ENCODE measurements at regions not wholly inside any gene's neighbourhood (a gene's known extent, or its start where the extent isn't known, plus 50 kb on each side); places are given as distances from the start of the nearest gene placed in this dataset.
"Not testable (repeated sequence)": the region's sequence is repeated elsewhere in the genome, so short reads cannot be mapped to it uniquely, and the experiment has no call there.

- DNase-seq (ENCODE audit: extremely low read depth in 1 of 11, low read depth in 9 of 11, low spot score in 4 of 11): no peak
Observed at GRCh38 chr2:195543063-195543462, 114.0 kb upstream of the SLC39A10 start.

GRCh38 chr2:195542067-195542466 lies 115.0 kb upstream of the SLC39A10 start:
- no peak for DNase-seq (ENCODE audit: extremely low read depth in 1 of 11, low read depth in 9 of 11, low spot score in 4 of 11)

- DNase-seq (ENCODE audit: extremely low read depth in 1 of 11, low read depth in 9 of 11, low spot score in 4 of 11): no peak
Observed at GRCh38 chr2:195538937-195539336, 118.1 kb upstream of the SLC39A10 start.

- DNase-seq (ENCODE audit: extremely low read depth in 1 of 11, low read depth in 9 of 11, low spot score in 4 of 11): no peak
Observed at GRCh38 chr2:195537811-195538210, 119.2 kb upstream of the SLC39A10 start.

GRCh38 chr2:195536906-195537305 lies 120.1 kb upstream of the SLC39A10 start:
- DNase-seq (ENCODE audit: extremely low read depth in 1 of 11, low read depth in 9 of 11, low spot score in 4 of 11): no peak

GRCh38 chr2:195535911-195536522 lies 121.0 kb upstream of the SLC39A10 start:
- no peak for DNase-seq (ENCODE audit: extremely low read depth in 1 of 11, low read depth in 9 of 11, low spot score in 4 of 11)

GRCh38 chr2:195534971-195535370 lies 122.1 kb upstream of the SLC39A10 start:
- no peak for DNase-seq (ENCODE audit: extremely low read depth in 1 of 11, low read depth in 9 of 11, low spot score in 4 of 11)

- peak in 1 of 11 donors; percentile 19 for DNase-seq (ENCODE audit: extremely low read depth in 1 of 11, low read depth in 9 of 11, low spot score in 4 of 11)
Observed at GRCh38 chr2:195533771-195534642, 123.0 kb upstream of the SLC39A10 start.

- no peak for DNase-seq (ENCODE audit: extremely low read depth in 1 of 11, low read depth in 9 of 11, low spot score in 4 of 11)
Observed at GRCh38 chr2:195532628-195533271, 124.3 kb upstream of the SLC39A10 start.

GRCh38 chr2:195532255-195532627 lies 124.8 kb upstream of the SLC39A10 start:
- DNase-seq (ENCODE audit: extremely low read depth in 1 of 11, low read depth in 9 of 11, low spot score in 4 of 11): no peak

- peak in 1 of 11 donors; percentile 9 for DNase-seq (ENCODE audit: extremely low read depth in 1 of 11, low read depth in 9 of 11, low spot score in 4 of 11)
Observed at GRCh38 chr2:195531754-195532153, 125.3 kb upstream of the SLC39A10 start.

- DNase-seq (ENCODE audit: extremely low read depth in 1 of 11, low read depth in 9 of 11, low spot score in 4 of 11): not testable (repeated sequence)
Observed at GRCh38 chr2:195523242-195523641, 133.8 kb upstream of the SLC39A10 start.

- no peak for DNase-seq (ENCODE audit: extremely low read depth in 1 of 11, low read depth in 9 of 11, low spot score in 4 of 11)
Observed at GRCh38 chr2:195521589-195521988, 135.4 kb upstream of the SLC39A10 start.

- DNase-seq (ENCODE audit: extremely low read depth in 1 of 11, low read depth in 9 of 11, low spot score in 4 of 11): no peak
Observed at GRCh38 chr2:195520671-195521155, 136.3 kb upstream of the SLC39A10 start.

GRCh38 chr2:195515551-195515950 lies 141.5 kb upstream of the SLC39A10 start:
- no peak for DNase-seq (ENCODE audit: extremely low read depth in 1 of 11, low read depth in 9 of 11, low spot score in 4 of 11)

GRCh38 chr2:195514365-195514764 lies 142.7 kb upstream of the SLC39A10 start:
- DNase-seq (ENCODE audit: extremely low read depth in 1 of 11, low read depth in 9 of 11, low spot score in 4 of 11): no peak

- DNase-seq (ENCODE audit: extremely low read depth in 1 of 11, low read depth in 9 of 11, low spot score in 4 of 11): no peak
Observed at GRCh38 chr2:195513119-195513518, 143.9 kb upstream of the SLC39A10 start.

GRCh38 chr2:195509551-195509950 lies 147.5 kb upstream of the SLC39A10 start:
- no peak for DNase-seq (ENCODE audit: extremely low read depth in 1 of 11, low read depth in 9 of 11, low spot score in 4 of 11)

- DNase-seq (ENCODE audit: extremely low read depth in 1 of 11, low read depth in 9 of 11, low spot score in 4 of 11): no peak
Observed at GRCh38 chr2:195508139-195508455, 148.9 kb upstream of the SLC39A10 start.

GRCh38 chr2:195507447-195508138 lies 149.4 kb upstream of the SLC39A10 start:
- no peak for DNase-seq (ENCODE audit: extremely low read depth in 1 of 11, low read depth in 9 of 11, low spot score in 4 of 11)
